HCT116 (cell line): ENCODE measurements at regions not wholly inside any gene's neighbourhood (a gene's known extent, or its start where the extent isn't known, plus 50 kb on each side); places are given as distances from the start of the nearest gene placed in this dataset.

ENCODE experiments used
- ATAC-seq: fragments of 200-7000 bp; cut with Tn5 transposase; 2 replicates; pipeline ENCODE4 v1.9.1; 2020; ENCODE audit warnings: mild to moderate bottlenecking, moderate library complexity
- BruUV-seq: library from RNA; stranded (reverse); fragments of 400-500 nt; replicated peaks from 2 replicates; lab custom pipeline; 2021; lab: Mats Ljungman, UMichigan
- CTCF ChIA-PET: fragments of 300-600 bp; sonication (Branson Sonifier 250); formaldehyde crosslinking; loops from one replicate; lab custom pipeline; 2021; ENCODE audit warnings: antibody characterized with exemption; lab: Charles Lee
- POLR2A ChIA-PET: fragments of 300-600, 350-600 bp; sonication (Branson Sonifier 250); formaldehyde crosslinking; loops from one replicate; lab custom pipeline; 2021; ENCODE audit warnings: antibody characterized with exemption; lab: Charles Lee
- RAD21 ChIA-PET, 2 experiments: fragments of 300-600 bp; sonication (Branson Sonifier 250); formaldehyde crosslinking; loops; one replicate each; lab custom pipeline; 2023; ENCODE audit warnings: low total read pairs in 2 of 2; ENCODE audit not compliant: uncharacterized antibody in 2 of 2, unreplicated experiment in 2 of 2, low non-redundant PET in 1 of 2; lab: Charles Lee
- DNase-seq: peaks from one replicate; pipeline ENCODE4 v3.0.0-alpha.2; 2010; ENCODE audit warnings: low read depth, low spot score
- H2AFZ ChIP-seq: fragments of 200-600 bp; shearing (Covaris generic), sonication (generic); 2 replicates; pipeline ENCODE4 v1.6.1; 2017; ENCODE audit warnings: low read depth, mixed run types, mixed read lengths, antibody characterized with exemption, low read length; ENCODE audit not compliant: poor library complexity, severe bottlenecking
- H3K27ac ChIP-seq: 2 replicates; pipeline ENCODE4 v1.5.1; 2012; ENCODE audit warnings: low read depth, low read length
- H3K27me3 ChIP-seq: fragments of 200-600 bp; sonication (generic); 2 replicates; pipeline ENCODE4 v1.6.1; 2016; ENCODE audit warnings: mixed run types, low read length, mixed read lengths; ENCODE audit not compliant: insufficient read depth
- H3K36me3 ChIP-seq, 2 experiments: fragments of 200-500 bp in 1 of 2; fragments of 200-600 bp in 1 of 2; sonication (Bioruptor generic) in 1 of 2; sonication (generic) in 1 of 2; 2 replicates each; pipeline versions ENCODE4 v1.5.1 to v1.6.1; 2014 to 2016; ENCODE audit warnings: low read length in 2 of 2, inconsistent platforms in 1 of 2, mixed read lengths in 1 of 2, mixed run types in 1 of 2; ENCODE audit not compliant: insufficient read depth in 2 of 2, control insufficient read depth in 1 of 2
- H3K4me1 ChIP-seq, 2 experiments: fragments of 200-600 bp in 1 of 2; sonication (generic) in 1 of 2; 2 replicates each; pipeline versions ENCODE4 v1.5.1 to v1.6.1; 2012 to 2017; ENCODE audit warnings: low read length in 2 of 2, inconsistent platforms in 1 of 2, mild to moderate bottlenecking in 1 of 2, mixed read lengths in 1 of 2, mixed run types in 1 of 2, moderate library complexity in 1 of 2; ENCODE audit not compliant: insufficient read depth in 2 of 2, control insufficient read depth in 1 of 2
- H3K4me2 ChIP-seq: fragments of 200-600 bp; sonication (generic); 2 replicates; pipeline ENCODE4 v1.6.1; 2017; ENCODE audit warnings: mixed run types, low read length, mixed read lengths
- H3K4me3 ChIP-seq, 2 experiments: fragments of 200-600 bp in 1 of 2; sonication (generic) in 1 of 2; replicated peaks in 1 of 2; 2 replicates each; pipeline ENCODE4 v1.5.1; 2011 to 2016; ENCODE audit warnings: low read length in 2 of 2, control low read depth in 1 of 2, low read depth in 1 of 2, mild to moderate bottlenecking in 1 of 2, mixed read lengths in 1 of 2, mixed run types in 1 of 2
- H3K79me2 ChIP-seq: fragments of 200-600 bp; sonication (generic); 2 replicates; pipeline ENCODE4 v1.6.1; 2017; ENCODE audit warnings: mild to moderate bottlenecking, mixed run types, low read length, moderate library complexity, mixed read lengths; ENCODE audit not compliant: insufficient read depth
- H3K9ac ChIP-seq: fragments of 200-600 bp; sonication (generic); 2 replicates; pipeline ENCODE4 v1.6.1; 2016; ENCODE audit warnings: low read length, mixed read lengths
- H3K9me2 ChIP-seq: fragments of 200-600 bp; sonication (generic), shearing (Covaris generic); 2 replicates; pipeline ENCODE4 v1.6.1; 2017; ENCODE audit warnings: mixed run types, mild to moderate bottlenecking, moderate library complexity; ENCODE audit not compliant: insufficient read depth
- H3K9me3 ChIP-seq, 2 experiments: fragments of 200-500 bp in 1 of 2; fragments of 200-600 bp in 1 of 2; sonication (Bioruptor generic) in 1 of 2; sonication (generic) in 1 of 2; 2 replicates each; pipeline ENCODE4 v1.6.1; 2014 to 2017; ENCODE audit warnings: low read length in 2 of 2, mixed read lengths in 2 of 2, inconsistent platforms in 1 of 2, low read depth in 1 of 2, mild to moderate bottlenecking in 1 of 2, mixed run types in 1 of 2, moderate library complexity in 1 of 2; ENCODE audit not compliant: control insufficient read depth in 1 of 2, insufficient read depth in 1 of 2
- H4K20me1 ChIP-seq: fragments of 200-600 bp; sonication (generic), shearing (Covaris generic); 2 replicates; pipeline ENCODE4 v1.6.1; 2017; ENCODE audit warnings: mixed run types, mild to moderate bottlenecking, moderate library complexity; ENCODE audit not compliant: insufficient read depth
- CBX3 ChIP-seq: IDR thresholded peaks from 2 replicates; pipeline ENCODE4 v1.6.1; 2012; ENCODE audit warnings: low read depth
- CEBPB ChIP-seq: IDR thresholded peaks from 2 replicates; pipeline ENCODE4 v1.6.1; 2012; ENCODE audit warnings: low read depth
- ELF1 ChIP-seq: IDR thresholded peaks from 2 replicates; pipeline ENCODE4 v1.6.1; 2012; ENCODE audit warnings: low read depth, borderline replicate concordance
- EZH2 ChIP-seq: fragments of 200-600 bp; sonication (generic); IDR thresholded peaks from 2 replicates; pipeline ENCODE4 v1.6.1; 2017; ENCODE audit warnings: antibody characterized with exemption, mixed run types
- EZH2phosphoT487 ChIP-seq: fragments of 200-600 bp; IDR thresholded peaks from 2 replicates; pipeline ENCODE4 v1.6.1; 2018; ENCODE audit warnings: antibody characterized with exemption, borderline replicate concordance
- FOSL1 ChIP-seq: IDR thresholded peaks from 2 replicates; pipeline ENCODE4 v1.6.1; 2012; ENCODE audit warnings: low read depth
- JUND ChIP-seq: IDR thresholded peaks from 2 replicates; pipeline ENCODE4 v1.6.1; 2012
- MAX ChIP-seq: IDR thresholded peaks from 2 replicates; pipeline ENCODE4 v1.6.1; 2012
- POLR2A ChIP-seq: IDR thresholded peaks from 2 replicates; pipeline ENCODE4 v1.7.0; 2011; ENCODE audit warnings: borderline replicate concordance; ENCODE audit not compliant: insufficient read depth, insufficient read length; ENCODE audit errors: extremely low read depth
- POLR2AphosphoS5 ChIP-seq: IDR thresholded peaks from 2 replicates; pipeline ENCODE4 v1.6.1; 2011; ENCODE audit warnings: mild to moderate bottlenecking, low read depth, low read length, moderate library complexity
- RAD21 ChIP-seq: IDR thresholded peaks from 2 replicates; pipeline ENCODE4 v1.6.1; 2012; ENCODE audit warnings: low read depth, mild to moderate bottlenecking
- SIN3A ChIP-seq: IDR thresholded peaks from 2 replicates; pipeline ENCODE4 v1.6.1; 2012; ENCODE audit warnings: low read depth
- SP1 ChIP-seq: IDR thresholded peaks from 2 replicates; pipeline ENCODE4 v1.6.1; 2012; ENCODE audit warnings: low read depth
- TCF7L2 ChIP-seq: IDR thresholded peaks from 2 replicates; pipeline ENCODE4 v1.7.0; 2011; ENCODE audit warnings: borderline replicate concordance, inconsistent platforms; ENCODE audit not compliant: insufficient read depth, insufficient read length; ENCODE audit errors: extremely low read depth
- YY1 ChIP-seq: IDR thresholded peaks from 2 replicates; pipeline ENCODE4 v1.6.1; 2011; ENCODE audit warnings: low read length, low read depth, moderate library complexity, mild to moderate bottlenecking; ENCODE audit not compliant: insufficient replicate concordance; ENCODE audit errors: extremely low read depth
- ZFX ChIP-seq: fragments of 450-650 bp; IDR thresholded peaks from 2 replicates; pipeline ENCODE4 v1.6.1; 2017
- ZNF274 ChIP-seq: fragments of 200-500 bp; sonication (Bioruptor generic); IDR thresholded peaks from 2 replicates; pipeline ENCODE4 v1.6.1; 2014; ENCODE audit warnings: mild to moderate bottlenecking, low read depth, low read length, inconsistent platforms
- intact Hi-C: fragments of 100-400 bp; cut with micrococcal nuclease; formaldehyde crosslinking; loops from 2 replicates; pipeline ENCODE4 v1.10.0; 2022
- TF ChIP-seq, protein P1 (sequence below), 3 experiments: fragments of 200-600 bp in 1 of 3; sonication (generic) in 1 of 3; IDR thresholded peaks in 2 of 3; conservative IDR thresholded peaks in 1 of 3; 2 replicates each; pipeline ENCODE4 v1.5.1; 2012 to 2017; ENCODE audit warnings: low read depth in 2 of 3, low read length in 2 of 3, antibody characterized with exemption in 1 of 3, borderline replicate concordance in 1 of 3, control low read depth in 1 of 3, mild to moderate bottlenecking in 1 of 3, mixed read lengths in 1 of 3, mixed run types in 1 of 3, moderate library complexity in 1 of 3; ENCODE audit not compliant: insufficient read depth in 1 of 3
- TF ChIP-seq, protein P2 (sequence below): IDR thresholded peaks from 2 replicates; pipeline ENCODE4 v1.6.1; 2012
- TF ChIP-seq, protein P3 (sequence below): IDR thresholded peaks from 2 replicates; pipeline ENCODE4 v1.6.1; 2011; ENCODE audit warnings: mild to moderate bottlenecking, low read length, moderate library complexity; ENCODE audit not compliant: insufficient replicate concordance; ENCODE audit errors: extremely low read depth

- ChIA-PET CTCF (no interaction called here), POLR2A (no interaction called here), RAD21 (no interaction called here)
- Histone ChIP-seq H3K9me3 (no peaks in the 10 kb centered on the region), H3K4me2 (no peak overlapping the region), H3K36me3 (no peaks in the 10 kb centered on the region), H3K79me2 (no peaks in the 10 kb centered on the region), H3K4me1 (no peaks in the 10 kb centered on the region), H3K27ac (no peak overlapping the region), H3K9me2 (no peaks in the 10 kb centered on the region), H3K9ac (no peak overlapping the region), H4K20me1 (no peaks in the 10 kb centered on the region), H2AFZ (no peak overlapping the region), H3K4me3 (no peak overlapping the region), H3K27me3 (no peaks in the 10 kb centered on the region)
- TF ChIP-seq ZNF274, result no peak
- TF ChIP-seq RAD21, result no peak
- TF ChIP-seq ELF1, result no peak
- TF ChIP-seq, protein P1, sequence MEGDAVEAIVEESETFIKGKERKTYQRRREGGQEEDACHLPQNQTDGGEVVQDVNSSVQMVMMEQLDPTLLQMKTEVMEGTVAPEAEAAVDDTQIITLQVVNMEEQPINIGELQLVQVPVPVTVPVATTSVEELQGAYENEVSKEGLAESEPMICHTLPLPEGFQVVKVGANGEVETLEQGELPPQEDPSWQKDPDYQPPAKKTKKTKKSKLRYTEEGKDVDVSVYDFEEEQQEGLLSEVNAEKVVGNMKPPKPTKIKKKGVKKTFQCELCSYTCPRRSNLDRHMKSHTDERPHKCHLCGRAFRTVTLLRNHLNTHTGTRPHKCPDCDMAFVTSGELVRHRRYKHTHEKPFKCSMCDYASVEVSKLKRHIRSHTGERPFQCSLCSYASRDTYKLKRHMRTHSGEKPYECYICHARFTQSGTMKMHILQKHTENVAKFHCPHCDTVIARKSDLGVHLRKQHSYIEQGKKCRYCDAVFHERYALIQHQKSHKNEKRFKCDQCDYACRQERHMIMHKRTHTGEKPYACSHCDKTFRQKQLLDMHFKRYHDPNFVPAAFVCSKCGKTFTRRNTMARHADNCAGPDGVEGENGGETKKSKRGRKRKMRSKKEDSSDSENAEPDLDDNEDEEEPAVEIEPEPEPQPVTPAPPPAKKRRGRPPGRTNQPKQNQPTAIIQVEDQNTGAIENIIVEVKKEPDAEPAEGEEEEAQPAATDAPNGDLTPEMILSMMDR (IDR thresholded peaks at IDR 0.05 in 2 of 3, conservative IDR thresholded peaks at IDR 0.05 in 1 of 3; ENCODE audit: borderline replicate concordance in 1 of 3, insufficient read depth in 1 of 3, low read depth in 2 of 3, low read length in 2 of 3), result no peak
- no peak for TF ChIP-seq TCF7L2
- no peak for TF ChIP-seq SP1
- no peak for TF ChIP-seq EZH2
- TF ChIP-seq, protein P2, sequence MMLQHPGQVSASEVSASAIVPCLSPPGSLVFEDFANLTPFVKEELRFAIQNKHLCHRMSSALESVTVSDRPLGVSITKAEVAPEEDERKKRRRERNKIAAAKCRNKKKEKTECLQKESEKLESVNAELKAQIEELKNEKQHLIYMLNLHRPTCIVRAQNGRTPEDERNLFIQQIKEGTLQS, result no peak
- TF ChIP-seq POLR2AphosphoS5, result no peak
- TF ChIP-seq EZH2phosphoT487, result no peak
- TF ChIP-seq POLR2A, result no peak
- no peak for TF ChIP-seq CEBPB
- no peak for TF ChIP-seq ZFX
- TF ChIP-seq CBX3, result no peak
- TF ChIP-seq MAX, result no peak
- TF ChIP-seq FOSL1, result no peak
- no peak for TF ChIP-seq JUND
- TF ChIP-seq YY1, result no peak
- TF ChIP-seq SIN3A, result no peak
- TF ChIP-seq, protein P3, sequence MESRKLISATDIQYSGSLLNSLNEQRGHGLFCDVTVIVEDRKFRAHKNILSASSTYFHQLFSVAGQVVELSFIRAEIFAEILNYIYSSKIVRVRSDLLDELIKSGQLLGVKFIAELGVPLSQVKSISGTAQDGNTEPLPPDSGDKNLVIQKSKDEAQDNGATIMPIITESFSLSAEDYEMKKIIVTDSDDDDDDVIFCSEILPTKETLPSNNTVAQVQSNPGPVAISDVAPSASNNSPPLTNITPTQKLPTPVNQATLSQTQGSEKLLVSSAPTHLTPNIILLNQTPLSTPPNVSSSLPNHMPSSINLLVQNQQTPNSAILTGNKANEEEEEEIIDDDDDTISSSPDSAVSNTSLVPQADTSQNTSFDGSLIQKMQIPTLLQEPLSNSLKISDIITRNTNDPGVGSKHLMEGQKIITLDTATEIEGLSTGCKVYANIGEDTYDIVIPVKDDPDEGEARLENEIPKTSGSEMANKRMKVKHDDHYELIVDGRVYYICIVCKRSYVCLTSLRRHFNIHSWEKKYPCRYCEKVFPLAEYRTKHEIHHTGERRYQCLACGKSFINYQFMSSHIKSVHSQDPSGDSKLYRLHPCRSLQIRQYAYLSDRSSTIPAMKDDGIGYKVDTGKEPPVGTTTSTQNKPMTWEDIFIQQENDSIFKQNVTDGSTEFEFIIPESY, result no peak
- DNase-seq (no peak), ATAC-seq (no peak)
- intact Hi-C loops, result no loop called here
- BruUV-seq, result no TSS peak
These were observed 207.0 kb downstream of the THBS2 start for GRCh38 chr6:169046483-169047192.
